ENCODE measurements at regions not wholly inside any gene's neighbourhood (a gene's known extent, or its start where the extent isn't known, plus 50 kb on each side); places are given as distances from the start of the nearest gene placed in this dataset.
"Not testable (repeated sequence)": the region's sequence is repeated elsewhere in the genome, so short reads cannot be mapped to it uniquely, and the experiment has no call there.

DNA sequence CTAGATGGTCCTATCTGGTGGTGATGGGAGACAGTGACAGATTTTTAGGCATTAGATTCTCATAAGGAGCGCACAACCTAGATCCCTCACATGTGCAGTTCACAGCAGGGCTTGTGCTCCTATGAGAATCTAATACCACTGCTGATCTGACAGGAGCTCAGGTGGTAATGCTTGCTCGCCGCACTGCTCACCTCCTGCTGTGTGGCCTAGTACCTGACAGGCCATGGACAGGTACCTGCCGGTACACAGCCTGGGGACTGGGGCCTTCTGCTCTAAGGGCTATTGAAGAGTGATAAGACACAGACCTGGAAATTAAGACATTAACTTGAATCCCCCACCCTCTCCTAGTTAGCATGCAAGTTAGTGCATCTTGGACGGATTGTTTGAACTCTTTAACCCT lies 64.4 kb downstream of the KLRB1 start:
- H3K4me3 ChIP-seq (ENCODE audit: low read depth, low read length); H3K27ac ChIP-seq (ENCODE audit: low read depth); H3K4me1 ChIP-seq (ENCODE audit: insufficient read depth); DNase-seq (ENCODE audit: extremely low spot score); H3K36me3 ChIP-seq (ENCODE audit: insufficient read depth): not testable (repeated sequence)
- WGBS, result 96% methylated on average over 4 of the region's 5 CpGs

DNA sequence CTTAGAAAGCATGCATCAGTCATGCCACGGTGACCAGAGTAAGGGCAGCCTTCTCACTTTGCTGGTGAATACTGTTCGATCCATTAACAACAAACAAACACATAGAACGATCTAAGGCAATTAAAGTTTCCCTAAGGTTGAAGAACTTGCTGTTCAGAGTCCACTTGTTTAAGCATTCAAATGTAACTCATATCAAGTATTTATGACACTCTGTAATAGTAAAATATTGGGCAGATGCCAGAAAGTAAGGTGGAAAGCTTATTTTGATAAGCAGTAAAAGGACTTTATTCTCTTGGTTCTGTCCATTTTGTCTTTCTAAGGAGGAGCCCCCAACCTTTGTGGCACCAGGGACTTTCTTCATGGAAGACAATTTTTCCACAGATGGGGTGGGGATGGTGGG lies 64.9 kb downstream of the KLRB1 start:
- 92% methylated on average over 2 of the region's 3 CpGs for WGBS
- not testable (repeated sequence) for DNase-seq (ENCODE audit: extremely low spot score); H3K4me1 ChIP-seq (ENCODE audit: insufficient read depth); H3K27ac ChIP-seq (ENCODE audit: low read depth); H3K36me3 ChIP-seq (ENCODE audit: insufficient read depth); H3K4me3 ChIP-seq (ENCODE audit: low read depth, low read length)

- H3K27ac ChIP-seq (ENCODE audit: low read depth); DNase-seq (ENCODE audit: extremely low spot score); H3K4me1 ChIP-seq (ENCODE audit: insufficient read depth); H3K4me3 ChIP-seq (ENCODE audit: low read depth, low read length); H3K36me3 ChIP-seq (ENCODE audit: insufficient read depth): not testable (repeated sequence)
- WGBS, result 85% methylated on average over 1 of the region's 1 CpG
Measured at GRCh38 chr12:9515925-9516324, 91.8 kb downstream of the KLRB1 start.

DNA sequence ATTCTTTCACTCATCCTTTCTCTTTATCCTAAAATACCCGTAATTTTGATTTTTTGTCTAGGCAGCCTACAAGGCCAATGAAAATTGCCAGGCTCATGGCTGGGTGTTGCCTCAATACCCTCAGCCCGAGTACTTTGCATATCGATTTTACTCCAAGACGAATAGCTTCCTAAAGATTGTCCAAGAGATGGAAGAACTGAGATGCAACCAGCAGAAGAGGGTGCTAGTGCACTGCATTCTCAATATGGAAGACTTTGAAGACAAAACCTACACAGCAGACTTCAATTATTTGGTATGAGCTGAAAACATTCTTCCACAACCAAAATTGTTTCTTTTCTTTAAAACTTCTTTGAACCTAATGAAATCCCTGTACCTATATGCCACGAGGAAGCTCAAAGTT lies 95.0 kb downstream of the KLRB1 start:
- not testable (repeated sequence) for H3K27ac ChIP-seq (ENCODE audit: low read depth); DNase-seq (ENCODE audit: extremely low spot score); H3K4me3 ChIP-seq (ENCODE audit: low read depth, low read length); H3K36me3 ChIP-seq (ENCODE audit: insufficient read depth); H3K4me1 ChIP-seq (ENCODE audit: insufficient read depth)
- 80% methylated on average over 5 of the region's 5 CpGs for WGBS

DNA sequence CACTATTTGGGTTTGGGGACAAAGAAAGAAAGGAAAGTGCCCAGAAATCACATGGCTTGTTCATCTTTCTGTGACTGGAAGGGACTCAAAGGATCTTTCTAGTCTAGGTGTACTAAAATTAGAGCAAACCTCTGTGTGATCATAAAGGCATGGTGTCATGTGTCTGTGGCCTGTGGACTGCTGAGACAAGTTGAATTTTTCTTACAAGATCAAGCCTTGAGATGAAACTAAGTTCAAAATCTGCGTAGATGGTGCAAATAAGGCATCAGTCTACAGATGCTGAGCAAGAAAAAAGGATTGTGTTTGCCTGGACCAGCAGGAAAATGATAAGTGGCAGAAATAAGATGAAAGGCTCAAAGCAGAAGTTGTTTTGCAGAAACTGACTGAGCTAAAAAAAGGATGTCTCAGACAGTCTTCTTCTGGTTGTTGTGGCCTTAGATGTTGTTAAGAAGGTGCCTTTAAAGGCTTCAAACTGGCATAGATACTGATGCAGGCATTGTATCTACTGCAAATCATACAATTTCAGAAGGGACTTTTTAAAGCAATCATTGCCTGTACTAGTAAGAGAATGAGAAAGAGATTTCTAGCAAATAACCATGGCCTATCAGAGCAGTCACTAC lies 97.2 kb downstream of the KLRB1 start:
- not testable (repeated sequence) for DNase-seq (ENCODE audit: extremely low spot score); H3K36me3 ChIP-seq (ENCODE audit: insufficient read depth); H3K27ac ChIP-seq (ENCODE audit: low read depth); H3K4me1 ChIP-seq (ENCODE audit: insufficient read depth); H3K4me3 ChIP-seq (ENCODE audit: low read depth, low read length)
- WGBS, result 91% methylated on average over 1 of the region's 1 CpG

DNA sequence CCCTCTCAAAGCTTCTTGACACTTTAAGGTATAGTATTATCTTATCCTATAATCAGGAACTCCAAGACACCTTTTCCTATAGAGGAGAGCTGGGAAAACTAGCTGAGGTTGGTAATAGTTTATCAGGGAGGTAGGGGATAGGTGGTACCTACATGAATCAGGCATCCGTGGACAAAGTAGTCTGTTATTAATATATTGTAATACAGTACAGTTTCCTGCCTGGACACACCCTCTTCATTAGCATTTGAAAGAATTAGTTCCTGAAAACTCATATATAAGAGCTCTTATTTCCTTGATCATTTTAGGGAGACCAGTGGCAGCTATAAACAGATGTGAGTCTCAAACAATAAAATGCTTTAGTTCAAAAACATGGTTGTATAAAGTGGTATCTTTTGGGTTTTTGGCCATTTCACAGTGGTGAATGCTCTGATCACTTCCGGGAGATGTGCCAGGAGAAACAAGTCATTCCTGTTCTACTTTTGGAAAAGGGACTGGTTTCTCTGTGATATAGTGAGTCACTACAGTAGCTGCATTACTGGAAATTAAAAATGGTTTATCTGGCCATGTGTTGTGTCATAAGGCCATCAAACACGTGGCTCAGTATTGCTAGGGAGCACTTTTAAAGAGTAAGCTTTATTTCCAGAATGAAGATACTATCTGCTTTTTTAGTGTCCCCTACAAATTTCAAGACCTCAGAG lies 98.1 kb downstream of the KLRB1 start:
- DNase-seq (ENCODE audit: extremely low spot score), result no peak
- H3K27ac ChIP-seq (ENCODE audit: low read depth), result no peak overlapping the region

DNA sequence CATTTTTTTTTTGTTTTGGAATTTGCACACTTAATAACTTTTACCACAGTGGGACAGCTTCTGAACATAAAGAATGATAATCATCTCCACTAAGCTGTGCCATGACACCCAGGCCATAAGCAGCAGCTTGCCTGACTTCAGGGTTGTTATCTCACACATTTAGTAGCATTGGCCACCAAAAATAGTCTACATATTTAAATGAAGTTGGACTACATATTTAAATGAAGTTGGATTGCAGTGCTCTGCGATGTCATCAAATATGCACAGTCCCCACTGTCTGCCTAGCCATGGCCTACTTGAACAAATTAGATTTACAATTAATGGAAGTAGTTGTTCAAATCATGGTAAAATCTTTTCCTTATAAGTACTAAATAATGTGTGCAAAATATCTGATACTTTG lies 101.0 kb downstream of the KLRB1 start:
- no peak overlapping the region for H3K4me3 ChIP-seq (ENCODE audit: low read depth, low read length)
- no peaks in the 10 kb centered on the region for H3K36me3 ChIP-seq (ENCODE audit: insufficient read depth)
- H3K4me1 ChIP-seq (ENCODE audit: insufficient read depth), result no peaks in the 10 kb centered on the region
- WGBS, result 97% methylated on average over 1 of the region's 1 CpG
- H3K27ac ChIP-seq (ENCODE audit: low read depth), result no peak overlapping the region
- no peak for DNase-seq (ENCODE audit: extremely low spot score)

More for the DNA sequence above, 98.1 kb downstream of the KLRB1 start:
- Histone ChIP-seq H3K36me3 (ENCODE audit: insufficient read depth) (no peaks in the 10 kb centered on the region), H3K4me3 (ENCODE audit: low read depth, low read length) (no peak overlapping the region), H3K4me1 (ENCODE audit: insufficient read depth) (no peaks in the 10 kb centered on the region)
- WGBS, result 35% methylated on average over 3 of the region's 3 CpGs

DNA sequence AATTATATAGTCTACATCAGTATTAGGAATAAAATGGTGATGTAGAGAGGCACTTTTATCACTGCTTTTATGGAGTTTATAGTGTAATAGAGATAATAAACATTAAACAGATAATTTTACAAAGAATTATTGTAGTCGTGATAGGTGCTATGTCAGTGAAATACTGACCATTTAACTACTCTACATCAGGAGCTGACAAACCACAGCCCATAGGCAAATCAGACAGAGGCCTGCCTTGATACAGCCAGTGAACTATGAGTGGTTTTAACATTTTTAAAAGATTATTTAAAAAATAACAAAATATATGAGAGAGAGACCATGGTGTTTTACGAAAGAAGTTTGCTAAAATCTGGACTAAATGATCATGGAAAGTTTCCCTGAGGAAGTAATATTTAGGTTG lies 104.3 kb downstream of the KLRB1 start:
- not testable (repeated sequence) for H3K4me3 ChIP-seq (ENCODE audit: low read depth, low read length); H3K27ac ChIP-seq (ENCODE audit: low read depth); DNase-seq (ENCODE audit: extremely low spot score); H3K4me1 ChIP-seq (ENCODE audit: insufficient read depth); H3K36me3 ChIP-seq (ENCODE audit: insufficient read depth)
- WGBS, result 55% methylated on average over 2 of the region's 2 CpGs

DNA sequence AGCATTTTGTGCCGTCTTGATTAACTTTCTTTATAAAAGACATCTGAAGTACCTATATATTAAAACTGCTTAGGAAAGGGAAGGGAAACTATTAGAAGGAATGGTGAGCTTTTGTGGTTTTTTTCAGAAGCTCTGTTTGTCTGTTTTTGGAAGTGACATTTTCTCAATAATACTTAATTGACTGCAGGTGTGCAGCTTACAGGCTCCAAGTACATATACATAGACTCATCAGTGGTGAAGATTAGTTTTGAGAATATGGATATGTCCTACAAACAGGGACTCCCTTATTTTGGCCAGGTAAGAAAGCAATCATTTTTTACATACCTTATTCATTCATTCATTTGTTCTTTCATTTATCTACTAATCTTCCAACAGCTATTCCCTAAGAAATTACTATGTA lies 104.9 kb downstream of the KLRB1 start:
- not testable (repeated sequence) for H3K4me1 ChIP-seq (ENCODE audit: insufficient read depth); H3K36me3 ChIP-seq (ENCODE audit: insufficient read depth); H3K4me3 ChIP-seq (ENCODE audit: low read depth, low read length); DNase-seq (ENCODE audit: extremely low spot score); H3K27ac ChIP-seq (ENCODE audit: low read depth)
- 85% methylated on average over 1 of the region's 1 CpG for WGBS

GRCh38 chr12:9493325-9493724 lies 114.4 kb downstream of the KLRB1 start:
- H3K36me3 ChIP-seq (ENCODE audit: insufficient read depth); H3K4me1 ChIP-seq (ENCODE audit: insufficient read depth); DNase-seq (ENCODE audit: extremely low spot score); H3K27ac ChIP-seq (ENCODE audit: low read depth); H3K4me3 ChIP-seq (ENCODE audit: low read depth, low read length): not testable (repeated sequence)

DNA sequence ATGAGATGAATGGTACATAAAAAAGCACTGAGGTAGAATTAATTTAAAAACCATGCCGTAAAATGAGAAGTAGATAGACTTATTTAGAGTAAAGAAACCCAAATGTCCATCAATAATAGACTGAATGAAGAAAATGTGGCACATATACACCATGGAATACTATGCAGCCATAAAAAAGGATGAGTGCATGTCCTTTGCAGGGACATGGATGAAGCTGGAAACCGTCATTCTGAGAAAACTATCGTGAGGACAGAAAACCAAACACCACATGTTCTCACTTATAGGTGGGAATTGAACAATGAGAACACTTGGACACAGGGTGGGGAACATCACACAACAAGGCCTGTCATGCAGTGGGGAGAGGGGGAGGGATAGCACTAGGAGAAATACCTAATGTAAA lies 126.4 kb downstream of the KLRB1 start:
- not testable (repeated sequence) for DNase-seq (ENCODE audit: extremely low spot score); H3K36me3 ChIP-seq (ENCODE audit: insufficient read depth); H3K4me1 ChIP-seq (ENCODE audit: insufficient read depth); H3K27ac ChIP-seq (ENCODE audit: low read depth); H3K4me3 ChIP-seq (ENCODE audit: low read depth, low read length)
- WGBS, result 97% methylated on average over 3 of the region's 3 CpGs

DNA sequence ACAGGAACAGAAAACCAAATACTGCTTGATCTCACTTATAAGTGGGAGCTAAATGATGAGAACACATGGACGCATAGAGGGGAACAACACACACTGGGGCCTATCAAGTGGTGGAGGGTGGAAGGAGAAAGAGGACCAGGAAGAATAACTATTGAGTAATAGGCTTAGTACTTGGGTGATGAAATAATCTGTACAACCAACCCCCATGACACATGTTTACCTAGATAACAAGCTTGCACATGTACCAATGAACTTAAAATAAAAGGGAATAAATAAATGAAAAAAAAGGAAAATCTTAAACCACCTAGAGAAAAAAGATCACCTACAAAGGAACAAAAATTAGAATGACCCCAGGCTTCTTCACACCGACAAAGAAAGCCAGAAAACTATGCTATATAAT lies 133.5 kb downstream of the KLRB1 start:
- not testable (repeated sequence) for H3K27ac ChIP-seq (ENCODE audit: low read depth); H3K4me1 ChIP-seq (ENCODE audit: insufficient read depth); DNase-seq (ENCODE audit: extremely low spot score); H3K4me3 ChIP-seq (ENCODE audit: low read depth, low read length); H3K36me3 ChIP-seq (ENCODE audit: insufficient read depth)
- 82% methylated on average over 2 of the region's 2 CpGs for WGBS

GRCh38 chr12:9473638-9474037 lies 134.1 kb downstream of the KLRB1 start:
- not testable (repeated sequence) for H3K4me3 ChIP-seq (ENCODE audit: low read depth, low read length); H3K4me1 ChIP-seq (ENCODE audit: insufficient read depth); H3K27ac ChIP-seq (ENCODE audit: low read depth); DNase-seq (ENCODE audit: extremely low spot score); H3K36me3 ChIP-seq (ENCODE audit: insufficient read depth)
- 88% methylated on average over 1 of the region's 1 CpG for WGBS

DNA sequence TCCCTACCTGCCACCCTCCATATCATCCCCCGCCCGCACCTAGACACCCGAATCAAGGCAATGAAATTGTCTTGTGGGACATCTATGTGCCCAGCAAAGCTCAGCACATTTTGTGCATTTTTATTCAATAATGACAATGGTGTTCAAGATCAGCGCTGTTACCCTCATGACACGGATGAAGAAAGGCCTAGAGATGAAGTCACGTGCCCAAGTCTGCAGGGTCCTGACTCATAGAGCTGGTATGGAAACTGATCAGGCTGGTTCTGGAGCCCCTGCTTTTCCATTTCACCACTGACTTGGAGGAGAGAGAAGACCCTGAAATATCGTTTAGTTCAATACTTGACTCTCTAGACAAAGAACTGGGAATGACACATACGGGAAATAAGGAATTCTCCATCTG lies 136.2 kb downstream of the KLRB1 start:
- H3K4me3 ChIP-seq (ENCODE audit: low read depth, low read length); H3K36me3 ChIP-seq (ENCODE audit: insufficient read depth); H3K4me1 ChIP-seq (ENCODE audit: insufficient read depth); DNase-seq (ENCODE audit: extremely low spot score); H3K27ac ChIP-seq (ENCODE audit: low read depth): not testable (repeated sequence)
- WGBS, result 93% methylated on average over 8 of the region's 8 CpGs

All from urinary bladder (tissue), 3 donors.